Neuronal stem cell (in vitro differentiated cells): ENCODE measurements at regions not wholly inside any gene's neighbourhood (a gene's known extent, or its start where the extent isn't known, plus 50 kb on each side); places are given as distances from the start of the nearest gene placed in this dataset. TPM values are rescaled to one million over a fixed set of nuclear protein-coding genes. Genes with fewer than 3 reads are reported as not detected.
"Not testable (repeated sequence)": the region's sequence is repeated elsewhere in the genome, so short reads cannot be mapped to it uniquely, and the experiment has no call there.

Experiments
- DNase-seq: peaks from one replicate; pipeline ENCODE4 v3.0.0-alpha.2; 2013; ENCODE audit warnings: low spot score
- H2AFZ ChIP-seq: one replicate; pipeline ENCODE4 v1.6.1; 2013; ENCODE audit warnings: mild to moderate bottlenecking, low read length, inconsistent platforms
- H2AK5ac ChIP-seq: 2 replicates; pipeline ENCODE4 v1.6.1; 2013; ENCODE audit warnings: low read depth, mild to moderate bottlenecking, inconsistent platforms, low read length, moderate library complexity, mixed read lengths
- H2BK120ac ChIP-seq: 2 replicates; pipeline ENCODE4 v1.6.1; 2013; ENCODE audit warnings: low read depth, mild to moderate bottlenecking, inconsistent platforms, low read length, moderate library complexity, mixed read lengths
- H2BK12ac ChIP-seq: one replicate; pipeline ENCODE4 v1.6.1; 2013; ENCODE audit warnings: low read length, inconsistent platforms
- H2BK15ac ChIP-seq: 2 replicates; pipeline ENCODE4 v1.6.1; 2013; ENCODE audit warnings: mild to moderate bottlenecking, low read length, inconsistent platforms, mixed read lengths
- H2BK5ac ChIP-seq: one replicate; pipeline ENCODE4 v1.6.1; 2013; ENCODE audit warnings: inconsistent platforms, mild to moderate bottlenecking, low read length, moderate library complexity
- H3K14ac ChIP-seq: one replicate; pipeline ENCODE4 v1.6.1; 2013; ENCODE audit warnings: low read length, inconsistent platforms
- H3K18ac ChIP-seq: 2 replicates; pipeline ENCODE4 v1.6.1; 2013; ENCODE audit warnings: low read length, inconsistent platforms
- H3K23ac ChIP-seq: 2 replicates; pipeline ENCODE4 v1.6.1; 2013; ENCODE audit warnings: low read depth, mild to moderate bottlenecking, mixed read lengths, low read length, inconsistent platforms; ENCODE audit not compliant: poor library complexity
- H3K27ac ChIP-seq: replicated peaks from 3 replicates; pipeline ENCODE4 v1.5.1; 2013; ENCODE audit warnings: low read length, inconsistent platforms
- H3K27me3 ChIP-seq, 3 experiments: 2 replicates each; pipeline ENCODE4 v1.6.1; 2013; ENCODE audit warnings: low read length in 3 of 3, mild to moderate bottlenecking in 2 of 3, inconsistent platforms in 1 of 3, low read depth in 1 of 3, mixed read lengths in 1 of 3, moderate library complexity in 1 of 3; ENCODE audit not compliant: control insufficient read depth in 3 of 3, insufficient read depth in 3 of 3
- H3K36me3 ChIP-seq, 2 donors: replicated peaks in 1 of 2; 2 replicates each; pipeline ENCODE4 v1.6.1; 2013; ENCODE audit warnings: low read length in 2 of 2; ENCODE audit not compliant: control insufficient read depth in 2 of 2, insufficient read depth in 2 of 2
- H3K4ac ChIP-seq: 2 replicates; pipeline ENCODE4 v1.6.1; 2013; ENCODE audit warnings: inconsistent platforms, mild to moderate bottlenecking, low read length, moderate library complexity
- H3K4me1 ChIP-seq, 2 donors: 1 replicate in 1 of 2; 2 replicates in 1 of 2; pipeline ENCODE4 v1.6.1; 2013; ENCODE audit warnings: low read length in 2 of 2, low read depth in 1 of 2; ENCODE audit not compliant: control insufficient read depth in 2 of 2, insufficient read depth in 1 of 2
- H3K4me2 ChIP-seq: one replicate; pipeline ENCODE4 v1.6.1; 2013; ENCODE audit warnings: mild to moderate bottlenecking, low read length, inconsistent platforms; ENCODE audit not compliant: insufficient read depth, poor library complexity, severe bottlenecking
- H3K4me3 ChIP-seq, 2 donors: 2 replicates each; pipeline ENCODE4 v1.5.1; 2013; ENCODE audit warnings: low read length in 2 of 2, mild to moderate bottlenecking in 2 of 2, inconsistent platforms in 1 of 2, moderate library complexity in 1 of 2
- H3K79me1 ChIP-seq: one replicate; pipeline ENCODE4 v1.6.1; 2013; ENCODE audit warnings: low read depth, mild to moderate bottlenecking, inconsistent platforms, low read length, moderate library complexity
- H3K9ac ChIP-seq: one replicate; pipeline ENCODE4 v1.6.1; 2013; ENCODE audit warnings: mild to moderate bottlenecking, low read depth, low read length, inconsistent platforms; ENCODE audit not compliant: poor library complexity
- H3K9me3 ChIP-seq, 2 donors: replicated peaks in 1 of 2; 2 replicates each; pipeline versions ENCODE3 to v1.6.1; 2013; ENCODE audit warnings: low read length in 2 of 2, mild to moderate bottlenecking in 2 of 2, inconsistent platforms in 1 of 2, low read depth in 1 of 2, mixed read lengths in 1 of 2, moderate library complexity in 1 of 2; ENCODE audit not compliant: control insufficient read depth in 2 of 2, insufficient read depth in 1 of 2
- H4K8ac ChIP-seq: one replicate; pipeline ENCODE4 v1.6.1; 2013; ENCODE audit warnings: low read depth, mild to moderate bottlenecking, inconsistent platforms, low read length, moderate library complexity
- H4K91ac ChIP-seq: one replicate; pipeline ENCODE4 v1.6.1; 2013; ENCODE audit warnings: low read length, low read depth, mild to moderate bottlenecking, inconsistent platforms; ENCODE audit not compliant: poor library complexity
- WGBS, 2 donors: extraction: QIAGEN DNeasy Blood & Tissue Kit; methylation state at CpG; one replicate each; pipeline ENCODE4 v1.1.7; 2013; ENCODE audit warnings: missing lambda C conversion rate in 2 of 2, mixed read lengths in 1 of 2; ENCODE audit not compliant: insufficient read length in 2 of 2, insufficient replicate concordance in 1 of 2; ENCODE audit errors: extremely low coverage in 2 of 2; 5-methylcytosine and 5-hydroxymethylcytosine counted together
- small RNA-seq: library from polyadenylated mRNA; stranded (forward); fragments of <200 nt; extraction: miRNeasy Mini kit (QIAGEN cat#:217004); gene quantifications from one replicate; pipeline ENCODE3, GENCODE V24; 2013; ENCODE audit not compliant: insufficient read depth

DNA sequence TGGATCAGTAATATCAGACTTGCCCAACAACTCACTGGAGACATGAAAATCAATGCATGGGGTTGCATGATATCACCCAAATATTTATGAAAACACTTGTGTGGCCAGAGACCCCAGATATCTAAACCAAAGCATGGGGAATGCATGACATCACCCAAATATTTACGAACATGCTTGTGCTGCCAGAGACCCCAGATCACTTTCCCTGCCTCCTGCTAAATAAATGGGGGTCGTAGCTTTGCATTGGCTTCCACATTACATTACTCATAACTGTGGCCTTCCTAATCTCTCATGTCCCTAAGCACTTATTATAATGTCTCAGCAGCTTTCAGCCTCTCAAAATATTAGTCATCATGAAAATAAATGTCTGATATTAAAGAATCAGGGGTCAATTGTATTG lies 838.0 kb upstream of the DEFB115 start:
- Histone ChIP-seq H3K14ac (no peak overlapping the region), H3K4ac (no peak overlapping the region), H2AFZ (no peak overlapping the region), H4K91ac (no peak overlapping the region), H3K23ac (no peak overlapping the region), H3K27ac (no peak overlapping the region), H3K9ac (no peak overlapping the region), H3K18ac (no peak overlapping the region), H3K79me1 (no peaks in the 10 kb centered on the region), H3K9me3 (no peaks in the 10 kb centered on the region), H2BK120ac (no peak overlapping the region), H2BK5ac (no peak overlapping the region), H3K36me3 (no peaks in the 10 kb centered on the region), H2BK12ac (no peak overlapping the region), H2BK15ac (no peak overlapping the region), H3K4me1 (no peaks in the 10 kb centered on the region), H3K27me3 (no peaks in the 10 kb centered on the region), H4K8ac (no peak overlapping the region), H2AK5ac (no peak overlapping the region), H3K4me3 (no peak overlapping the region), H3K4me2 (no peak overlapping the region)
- no CpG with 5 or more reads among the region's 2 CpGs for WGBS, 2 donors
- DNase-seq = no peak

- not testable (repeated sequence) for DNase-seq, H4K8ac ChIP-seq, H3K27me3 ChIP-seq, H2AFZ ChIP-seq, H2AK5ac ChIP-seq, H2BK12ac ChIP-seq, H2BK5ac ChIP-seq, H3K4me2 ChIP-seq, H3K4me1 ChIP-seq, H4K91ac ChIP-seq, H3K23ac ChIP-seq, H3K9ac ChIP-seq, H3K4ac ChIP-seq, H3K4me3 ChIP-seq, H3K14ac ChIP-seq, H3K18ac ChIP-seq, H2BK120ac ChIP-seq, H3K27ac ChIP-seq, H3K9me3 ChIP-seq, H3K36me3 ChIP-seq, H3K79me1 ChIP-seq, H2BK15ac ChIP-seq
- WGBS, 2 donors = no CpG with 5 or more reads among the region's 7 CpGs
Measured at GRCh38 chr20:30419871-30420420, 837.5 kb upstream of the DEFB115 start.

Small RNAs in the stretch of these regions (small RNA-seq; reads per million reads assigned to genes)
- gene CFTRP3 = not detected
- gene MLLT10P1 = not detected
- gene RF00019 = not detected
